DMS53 treated with DMSO at 0.1 percent for 48 hours (cell line): ENCODE measurements at regions not wholly inside any gene's neighbourhood (a gene's known extent, or its start where the extent isn't known, plus 50 kb on each side); places are given as distances from the start of the nearest gene placed in this dataset.
"Not testable (repeated sequence)": the region's sequence is repeated elsewhere in the genome, so short reads cannot be mapped to it uniquely, and the experiment has no call there.

ENCODE experiments used
- DNase-seq: peaks from one replicate; lab custom pipeline; 2025; ENCODE audit not compliant: unreplicated experiment; lab: John Stamatoyannopoulos, UW

DNA sequence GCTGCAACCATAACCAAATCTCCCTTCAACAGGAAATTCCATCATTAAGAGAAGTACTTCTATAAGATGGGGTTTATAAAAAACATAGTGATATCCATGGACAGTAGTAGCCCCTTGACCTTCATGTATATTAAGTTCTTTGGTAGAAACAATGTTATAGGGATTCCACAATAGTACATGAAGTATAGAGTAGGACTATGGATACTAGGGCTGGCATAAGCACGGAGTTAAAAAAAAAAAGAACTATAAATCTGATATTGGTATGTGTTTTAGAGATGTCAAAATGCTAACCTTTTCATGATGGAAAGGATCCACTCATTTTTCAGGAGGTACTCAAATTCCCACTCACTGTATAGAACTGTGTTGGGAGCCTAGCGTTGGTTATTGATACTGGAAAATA is 337.6 kb downstream of the FGF10 start:
- peak; percentile 85 for DNase-seq

DNA sequence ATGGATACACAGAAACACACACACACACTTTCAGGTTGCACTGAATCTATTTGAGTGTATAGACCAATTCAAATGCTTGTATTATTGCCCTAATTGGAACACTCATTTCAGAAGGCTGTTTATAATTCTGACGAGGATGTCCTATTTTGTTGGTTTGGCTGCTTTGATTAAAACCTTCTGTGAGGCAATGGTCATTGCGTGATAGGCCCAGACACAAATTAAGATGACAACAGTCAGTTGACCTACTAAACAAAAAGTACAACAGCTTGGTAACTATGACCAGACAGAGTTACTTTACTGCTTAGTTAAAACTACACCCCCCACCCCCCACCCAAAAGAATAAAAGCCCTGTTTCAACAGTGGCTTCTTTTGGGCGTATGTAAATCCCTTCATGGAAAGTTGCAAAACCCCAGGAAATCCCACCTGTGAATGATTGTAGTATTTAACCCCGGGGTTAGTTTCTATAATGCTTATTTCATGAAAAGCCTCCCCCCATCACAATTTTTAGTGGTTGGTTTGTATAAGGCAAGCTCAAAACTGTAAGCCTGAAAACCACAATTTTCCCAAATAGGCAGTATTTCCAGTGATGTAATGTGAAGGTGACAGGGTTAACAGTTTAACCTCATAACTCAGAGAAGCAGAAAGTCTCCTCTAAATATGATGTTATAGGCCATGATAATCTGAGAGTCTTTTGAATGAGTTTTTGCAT is 340.8 kb downstream of the FGF10 start:
- DNase-seq: no peak

DNA sequence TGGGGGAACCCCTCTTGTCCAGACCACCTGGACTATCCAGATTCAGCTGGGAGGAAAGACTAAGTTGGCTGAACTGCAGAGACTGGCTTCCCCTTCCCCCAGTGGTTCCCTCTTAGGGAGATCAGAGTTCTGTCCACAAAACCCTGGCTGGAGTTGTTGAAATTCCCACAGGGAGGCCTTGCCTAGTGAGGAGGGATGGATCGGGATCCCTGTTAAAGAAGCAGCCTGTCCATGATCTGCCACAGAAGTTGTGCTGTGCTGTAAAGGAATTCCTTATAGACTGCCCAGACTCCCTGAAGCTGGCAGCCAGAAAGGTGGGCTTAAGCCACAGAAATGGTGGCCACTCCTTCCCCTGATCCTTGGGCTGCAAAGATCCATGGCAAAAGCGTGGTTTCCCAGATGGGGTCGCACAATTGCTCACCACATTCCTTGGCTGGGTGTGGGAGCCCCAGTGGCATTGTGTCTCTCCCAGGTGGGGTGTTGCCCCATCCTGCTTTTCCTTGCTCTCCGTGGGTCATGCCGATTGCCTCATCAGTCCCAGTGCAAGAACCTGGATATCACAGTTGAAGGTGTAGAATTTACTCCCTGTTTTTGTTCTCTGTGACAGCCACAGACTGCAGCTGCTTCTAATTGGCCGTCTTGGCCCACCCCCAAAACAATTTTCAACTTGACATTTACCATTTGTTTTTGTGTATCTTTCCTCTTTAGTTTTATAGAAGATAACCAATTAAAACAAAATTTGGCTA is 342.4 kb downstream of the FGF10 start:
- no peak for DNase-seq

DNA sequence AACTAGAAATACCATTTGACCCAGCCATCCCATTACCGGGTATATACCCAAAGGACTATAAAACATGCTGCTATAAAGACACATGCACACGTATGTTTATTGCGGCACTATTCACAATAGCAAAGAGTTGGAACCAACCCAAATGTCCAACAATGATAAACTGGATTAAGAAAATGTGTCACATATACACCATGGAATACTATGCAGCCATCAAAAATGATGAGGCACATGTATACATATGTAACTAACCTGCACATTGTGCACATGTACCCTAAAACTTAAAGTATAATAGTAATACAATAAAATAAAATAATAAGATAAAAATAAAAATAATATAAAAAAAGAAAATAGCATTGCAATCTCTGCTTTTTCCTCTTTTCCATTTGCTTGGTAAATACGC is 344.7 kb downstream of the FGF10 start:
- DNase-seq: not testable (repeated sequence)

DNA sequence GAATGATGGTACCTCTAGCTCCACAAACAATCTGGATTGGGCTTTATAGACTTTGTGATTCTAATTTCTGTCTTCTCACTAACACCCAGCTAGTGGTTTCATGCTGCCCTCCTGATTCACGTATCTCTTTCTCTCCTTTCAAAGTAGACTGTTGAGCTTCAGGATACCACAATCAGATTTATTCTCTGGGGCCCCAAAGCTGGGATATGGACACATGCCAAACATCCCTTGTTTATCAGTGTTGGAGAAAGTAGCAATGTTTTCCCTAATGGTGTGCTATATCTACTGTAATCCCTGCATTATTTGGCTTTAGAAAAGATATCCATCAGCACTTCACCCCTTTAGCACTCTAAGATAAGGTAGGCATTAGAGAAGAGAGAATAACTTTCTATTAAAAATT is 361.0 kb downstream of the FGF10 start:
- DNase-seq: no peak

DNA sequence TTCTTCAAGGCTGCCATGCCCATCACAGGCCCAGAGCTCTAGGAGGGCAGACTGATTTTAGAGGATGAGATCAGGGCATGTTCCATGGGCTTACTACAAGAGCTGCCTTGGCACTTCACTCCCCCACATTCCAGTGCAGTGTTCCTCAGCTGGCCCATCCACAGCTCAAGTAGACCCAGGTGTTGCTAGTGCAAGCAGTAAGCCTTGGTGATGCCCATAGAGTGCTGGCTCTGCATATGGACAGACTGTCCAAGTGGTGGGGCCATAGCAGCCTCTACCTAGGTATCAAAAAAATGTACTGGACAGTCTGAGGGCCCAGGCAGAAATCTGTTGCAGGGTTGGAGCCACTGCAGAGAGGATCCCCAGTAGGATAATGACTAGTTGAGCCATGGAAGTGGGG is 366.6 kb downstream of the FGF10 start:
- no peak for DNase-seq

DNA sequence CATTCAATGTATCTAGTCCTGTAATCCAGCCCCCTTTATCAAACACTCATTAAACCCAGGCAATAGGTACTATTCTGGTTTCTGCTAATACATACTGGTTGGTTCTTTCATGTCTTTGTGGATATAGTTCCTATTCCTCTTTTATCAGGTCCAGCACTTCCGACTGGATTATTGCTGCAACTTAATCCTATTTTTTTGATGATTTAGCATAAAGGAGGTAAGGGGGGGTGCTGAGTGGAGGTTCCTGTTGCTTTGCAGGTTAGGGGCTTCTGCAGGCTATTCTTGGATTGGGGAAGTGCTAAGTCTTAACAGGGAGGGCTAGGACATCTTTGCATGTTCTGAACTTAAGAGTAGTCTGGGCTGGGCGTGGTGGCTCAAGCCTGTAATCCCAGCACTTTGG is 377.7 kb downstream of the FGF10 start:
- DNase-seq: no peak

DNA sequence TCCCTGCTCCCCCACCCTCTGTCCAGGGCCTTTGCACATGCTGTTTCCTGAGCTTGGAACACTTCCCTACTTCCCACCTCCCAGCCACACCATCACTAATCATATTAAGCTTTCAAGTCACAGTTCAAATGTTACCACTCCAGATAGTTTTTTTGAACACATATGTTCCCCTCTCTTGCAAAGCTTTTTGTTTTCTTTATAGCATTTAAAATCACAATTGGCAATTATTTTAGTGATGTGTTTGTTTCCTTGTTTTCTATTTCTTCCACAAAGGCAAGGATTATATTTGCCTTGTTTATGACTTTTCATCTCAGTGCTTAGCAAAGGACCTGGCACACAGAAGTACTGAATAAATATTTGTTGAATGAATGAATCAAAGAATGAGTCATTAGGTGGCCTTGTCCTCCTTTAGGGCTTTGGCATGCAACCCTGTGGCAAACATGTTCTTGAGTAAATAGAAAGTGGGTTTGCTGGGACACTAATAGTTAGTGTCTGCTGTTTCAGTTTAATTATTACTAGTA is 386.8 kb downstream of the FGF10 start:
- DNase-seq: peak; percentile 96

DNA sequence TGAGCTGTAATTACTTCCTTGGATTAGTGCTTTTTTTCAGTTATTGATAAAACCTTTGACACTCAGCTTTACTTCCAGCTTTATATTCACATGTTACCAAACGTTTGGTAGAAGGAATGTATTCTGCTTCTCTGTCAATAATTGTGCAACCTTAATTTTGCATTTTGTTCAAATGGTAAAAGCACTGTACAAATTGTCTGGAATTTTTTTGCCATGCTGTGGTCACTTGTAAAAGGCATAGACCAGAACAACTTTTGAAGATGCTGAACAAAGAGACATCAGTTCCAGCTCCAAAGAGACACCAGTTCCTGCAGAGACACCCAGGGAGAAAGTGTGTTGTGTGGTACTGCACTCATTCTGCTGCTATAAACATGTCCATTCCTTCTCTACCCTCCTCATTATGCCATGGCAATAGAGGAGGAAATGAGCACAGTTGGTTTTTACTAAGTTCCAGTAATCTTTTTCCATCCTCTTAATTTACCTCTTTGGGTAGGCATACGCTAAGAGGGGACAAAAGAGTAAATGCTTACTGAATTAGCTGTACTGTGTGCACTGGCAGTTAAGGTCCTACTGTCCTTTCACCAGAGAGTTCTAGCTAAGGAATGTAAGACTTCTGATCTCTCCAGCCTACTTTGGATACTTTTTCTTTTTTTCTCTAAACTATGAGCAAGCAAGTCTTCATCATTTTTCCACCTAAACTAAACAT is 387.4 kb downstream of the FGF10 start:
- no peak for DNase-seq

DNA sequence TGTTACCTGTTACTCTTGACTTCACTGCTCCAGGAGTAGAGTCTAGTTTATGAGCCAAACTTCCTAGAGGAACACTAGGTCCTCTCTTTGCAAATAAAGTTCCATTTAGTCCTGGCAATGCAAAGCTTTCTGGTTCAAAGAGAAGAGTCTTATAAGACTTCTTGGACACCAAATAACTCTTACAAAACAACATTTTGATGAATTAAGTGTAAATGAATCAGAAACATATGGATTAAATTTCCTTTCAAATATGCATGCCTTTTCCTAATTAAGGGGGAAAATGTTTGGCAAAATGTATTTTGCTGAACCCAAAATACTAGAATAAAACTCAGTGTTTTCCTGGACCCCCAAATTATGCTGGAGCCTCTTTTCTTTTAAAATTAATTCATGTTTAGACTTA is 388.0 kb downstream of the FGF10 start:
- no peak for DNase-seq

DNA sequence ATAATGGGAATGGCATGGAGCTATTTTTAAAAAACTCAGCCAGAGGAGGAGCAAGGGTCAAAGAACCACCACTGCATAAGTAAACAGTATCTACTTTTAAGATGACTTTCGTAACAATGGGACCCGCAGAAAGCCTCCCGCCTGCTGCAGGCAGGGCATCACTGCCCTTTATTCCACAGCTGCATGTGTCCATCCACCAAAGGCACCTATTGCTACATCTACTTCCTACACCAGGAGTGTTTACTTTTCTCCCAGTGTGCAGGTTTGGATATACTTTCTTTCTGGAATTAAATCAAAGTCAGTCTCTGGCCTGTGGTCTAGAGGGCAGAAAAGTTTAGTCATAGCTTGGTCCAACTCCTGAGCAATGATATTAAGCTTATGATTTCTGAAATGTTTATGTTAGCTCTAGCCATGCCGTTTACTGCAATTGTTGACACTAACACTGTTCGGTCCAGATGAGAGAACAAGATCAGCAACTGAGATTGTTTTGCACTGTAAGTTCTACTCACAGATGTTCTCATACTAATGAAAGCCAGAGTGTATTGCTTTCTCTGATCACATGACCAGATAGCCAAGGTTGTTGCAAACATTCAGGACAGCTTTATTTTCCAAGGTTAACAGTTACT is 391.5 kb downstream of the FGF10 start:
- peak; percentile 11 for DNase-seq

DNA sequence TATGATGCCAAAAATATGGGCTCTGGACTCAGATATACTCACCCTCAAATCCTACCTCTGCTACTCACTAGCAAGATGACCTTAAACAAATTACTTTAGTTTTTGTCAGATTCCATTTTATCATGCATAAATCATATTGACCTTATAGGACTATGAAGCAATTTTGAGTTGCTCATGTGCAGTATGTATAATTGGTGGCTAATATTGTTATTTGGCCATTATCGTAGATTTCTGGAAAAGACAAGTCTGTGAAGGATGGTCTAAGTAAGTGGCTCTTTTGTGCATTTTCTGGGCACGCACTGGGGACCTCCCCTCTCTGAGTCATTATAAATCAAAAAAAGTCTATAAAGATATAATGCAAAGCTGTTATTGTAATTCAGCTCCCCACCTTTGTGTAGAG is 393.0 kb downstream of the FGF10 start:
- DNase-seq: no peak

DNA sequence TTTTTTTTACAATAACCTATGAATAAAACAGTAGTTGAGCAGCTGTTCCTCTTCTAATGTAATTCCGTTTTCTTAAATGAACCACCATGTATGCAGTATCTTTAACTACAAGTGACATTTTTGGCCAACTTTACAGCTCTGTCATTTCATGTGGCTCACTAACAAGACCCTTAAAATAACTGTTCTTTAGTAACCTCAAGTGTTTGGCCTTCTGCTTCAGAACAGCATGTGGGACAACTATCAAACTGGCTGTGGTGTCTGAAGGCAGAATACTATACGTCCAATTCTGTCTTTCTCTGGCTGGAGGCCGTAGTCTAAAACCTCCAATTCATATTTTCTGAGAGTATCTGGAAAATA is 391.4 kb downstream of the NNT start:
- no peak for DNase-seq

DNA sequence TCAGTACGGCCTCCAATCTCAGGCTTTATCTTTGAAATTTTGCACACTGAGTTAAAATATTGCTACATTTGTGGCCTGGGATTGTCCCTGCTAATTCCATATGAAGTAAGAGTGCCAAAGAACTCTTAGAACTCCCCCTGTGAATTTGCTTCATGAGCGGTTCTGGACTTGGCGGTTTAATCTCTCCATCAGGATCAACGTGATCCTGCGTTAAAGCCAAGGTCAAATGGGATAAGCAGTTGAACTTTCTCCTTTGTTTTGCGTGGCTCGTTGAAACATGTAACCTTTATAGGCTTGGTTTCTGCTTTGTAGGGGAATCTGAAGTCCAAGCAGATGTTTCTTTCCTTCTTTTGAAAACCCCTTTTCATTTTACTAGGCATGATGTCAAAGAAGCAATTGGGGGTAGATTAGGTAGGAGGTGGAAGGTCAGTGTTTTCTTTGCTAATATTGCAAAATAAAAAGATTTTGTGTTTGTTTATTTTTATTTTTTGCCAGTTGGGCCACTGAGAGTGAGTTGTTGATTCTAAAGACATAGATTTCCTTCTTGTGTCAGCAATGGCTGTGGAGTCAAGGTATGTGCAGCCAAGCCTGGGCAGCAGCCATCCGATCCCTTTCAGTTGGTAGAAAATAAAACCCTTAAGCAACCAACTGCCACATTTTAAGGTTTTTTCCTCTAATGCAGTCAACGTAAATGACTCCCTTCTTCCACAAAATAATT is 390.8 kb downstream of the NNT start:
- DNase-seq: no peak

DNA sequence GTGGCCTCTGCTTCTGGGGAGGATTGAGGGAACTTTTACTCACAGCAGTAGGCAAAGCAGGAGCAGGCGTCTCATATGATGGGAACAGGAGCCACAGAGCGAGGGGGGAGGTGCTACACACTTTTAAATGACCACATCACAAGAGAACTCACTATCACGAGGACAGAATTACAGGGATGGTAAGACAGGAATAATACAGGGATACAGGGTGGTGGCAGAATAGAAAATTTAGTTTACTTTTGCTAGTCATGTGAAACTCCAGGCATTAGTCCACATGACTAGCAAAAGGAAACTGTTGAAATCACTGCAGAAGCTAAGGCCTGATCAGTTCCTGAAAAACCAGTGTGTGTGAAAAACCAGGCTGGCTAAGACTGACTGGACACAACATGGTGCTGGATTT is 382.4 kb downstream of the NNT start:
- DNase-seq: no peak

DNA sequence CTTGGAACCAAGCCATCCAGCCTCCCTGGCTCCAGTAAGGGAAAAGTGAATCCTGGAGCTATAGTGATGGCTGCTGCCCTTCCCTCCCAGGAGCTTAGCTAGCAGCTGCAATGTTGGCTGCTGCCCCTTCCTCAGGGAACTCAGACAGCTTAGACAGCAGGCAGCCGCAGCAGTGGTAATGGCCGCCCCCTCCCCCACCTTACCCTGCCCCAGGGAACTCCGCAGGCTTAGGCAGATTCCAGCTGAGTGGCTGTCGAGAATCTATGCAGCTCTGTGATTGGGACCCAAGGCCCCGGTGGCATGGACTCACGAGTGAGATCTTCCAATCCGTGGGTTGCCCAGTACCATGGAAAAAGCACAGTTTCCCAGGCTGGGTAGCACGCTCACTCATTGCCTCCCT is 378.6 kb downstream of the NNT start:
- DNase-seq: no peak

DNA sequence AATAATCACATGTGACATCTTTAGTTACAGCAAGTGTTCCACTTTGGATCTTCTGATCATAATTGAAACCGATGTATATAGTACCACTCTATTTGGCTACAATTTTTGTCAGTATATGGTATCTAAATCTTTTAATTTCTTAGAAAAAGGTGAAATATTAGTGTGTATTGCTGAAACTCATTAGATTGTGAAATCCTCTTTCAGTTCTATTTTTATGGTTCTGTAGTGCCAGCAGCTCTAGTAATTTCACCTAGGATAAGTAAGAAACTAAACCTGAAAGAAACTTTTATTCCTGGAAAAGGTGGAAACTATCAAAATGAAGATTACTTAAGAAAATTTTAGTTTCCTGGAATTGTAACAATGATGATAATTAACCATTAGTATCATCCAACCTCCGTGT is 370.9 kb downstream of the NNT start:
- DNase-seq: no peak

DNA sequence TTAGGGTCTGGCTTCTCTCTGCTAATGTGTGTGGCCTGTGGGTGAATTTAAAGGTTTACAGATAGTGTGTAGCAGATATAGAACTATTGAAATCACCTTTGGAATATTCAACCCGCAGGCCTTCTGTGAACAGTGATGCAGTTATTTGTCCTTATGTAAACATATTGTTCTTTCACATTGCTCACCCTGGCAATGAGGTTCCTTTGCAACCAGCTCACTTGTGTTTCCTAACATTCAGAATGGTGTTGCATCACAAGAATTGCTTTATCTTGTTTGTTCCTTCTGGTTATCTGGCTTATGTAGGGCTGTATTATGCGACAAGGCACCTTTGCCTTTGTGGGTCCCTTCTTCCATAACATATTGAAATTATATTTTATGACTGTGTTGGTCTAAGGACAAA is 370.3 kb downstream of the NNT start:
- no peak for DNase-seq

DNA sequence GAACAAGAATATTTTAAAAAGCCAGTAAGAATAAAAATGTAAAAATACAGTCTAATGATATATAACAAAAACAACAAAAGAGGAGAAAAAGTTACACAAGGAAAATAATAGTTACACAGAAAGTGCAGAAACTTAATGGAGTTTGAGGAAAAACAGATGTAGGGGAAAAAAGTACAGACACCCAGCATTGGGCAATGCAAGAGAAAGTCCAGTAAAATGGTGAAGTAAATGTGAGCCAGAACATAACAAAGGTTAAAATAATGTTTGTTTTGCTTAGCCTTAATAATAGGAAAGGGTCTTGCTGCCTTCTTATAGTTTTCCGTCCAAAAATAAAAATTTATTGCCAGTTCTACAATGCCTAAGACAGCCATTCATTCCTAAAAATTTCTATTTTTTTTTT is 364.2 kb downstream of the NNT start:
- DNase-seq: no peak

DNA sequence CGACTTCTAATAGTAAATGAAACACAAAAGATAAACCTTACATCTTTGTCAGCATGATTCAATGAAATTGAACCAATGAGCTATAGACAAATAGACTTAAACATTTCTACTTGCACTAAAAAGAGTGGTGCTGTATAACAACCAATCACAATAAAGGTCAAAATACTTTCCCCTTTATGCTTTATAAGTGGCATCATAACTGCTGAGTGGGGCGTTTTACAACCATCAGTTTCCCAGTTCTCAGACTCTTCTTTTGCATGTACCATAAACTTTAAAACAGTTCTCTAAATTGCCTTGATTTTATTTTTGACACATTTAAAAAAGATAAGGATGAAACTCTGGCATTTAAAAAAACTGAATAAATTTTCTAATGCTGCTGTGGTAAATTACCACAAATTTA is 356.2 kb downstream of the NNT start:
- no peak for DNase-seq

DNA sequence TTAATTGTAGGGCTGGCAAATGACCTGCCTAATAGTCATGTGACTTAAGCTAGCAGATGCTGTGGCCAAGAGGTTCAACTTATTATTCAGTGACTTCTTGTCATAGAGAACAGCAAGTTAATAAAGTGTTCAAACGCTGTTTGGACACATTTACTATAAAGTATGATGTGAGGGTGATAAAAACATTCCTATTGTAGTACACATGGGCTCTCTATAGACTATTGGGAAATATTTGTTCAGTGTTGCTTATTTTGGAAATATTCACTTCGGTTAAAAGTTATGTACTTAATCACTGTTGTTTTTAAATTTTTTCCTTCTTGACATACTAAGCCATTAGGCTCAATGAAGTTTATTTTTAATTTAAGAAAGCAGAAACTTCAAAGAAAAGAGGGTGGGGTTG is 345.0 kb downstream of the NNT start:
- no peak for DNase-seq
